Spleen (tissue), 11 donors: ENCODE measurements at regions not wholly inside any gene's neighbourhood (a gene's known extent, or its start where the extent isn't known, plus 50 kb on each side); places are given as distances from the start of the nearest gene placed in this dataset.

Experiments used
- DNase-seq: peaks from one replicate; pipeline ENCODE4 v3.0.0-alpha.2; 2020
- H3K27ac ChIP-seq, 8 donors: fragments of 200-600 bp; sonication (generic) in 7 of 8; 1 replicate in 4 of 8; 2 replicates in 4 of 8; pipeline versions ENCODE4 v1.5.0 to v1.8.0; 2016 to 2021; ENCODE audit warnings: inconsistent platforms in 4 of 8, mild to moderate bottlenecking in 4 of 8, moderate library complexity in 1 of 8
- H3K27me3 ChIP-seq, 7 donors: fragments of 200-600 bp; sonication (generic) in 6 of 7; replicated peaks in 1 of 7; 1 replicate in 4 of 7; 2 replicates in 3 of 7; pipeline versions ENCODE4 v1.5.0 to v1.8.0; 2016 to 2021; ENCODE audit warnings: inconsistent platforms in 3 of 7, mild to moderate bottlenecking in 1 of 7
- H3K36me3 ChIP-seq, 6 donors: fragments of 200-600 bp; sonication (generic) in 5 of 6; 1 replicate in 4 of 6; 2 replicates in 2 of 6; pipeline versions ENCODE4 v1.5.0 to v1.8.0; 2016 to 2021; ENCODE audit warnings: inconsistent platforms in 2 of 6
- H3K4me1 ChIP-seq, 6 donors: fragments of 200-600 bp; sonication (generic) in 5 of 6; 1 replicate in 3 of 6; 2 replicates in 3 of 6; pipeline versions ENCODE4 v1.5.0 to v1.8.0; 2016 to 2021; ENCODE audit warnings: inconsistent platforms in 3 of 6
- H3K4me3 ChIP-seq, 8 donors: fragments of 200-600 bp; sonication (generic) in 7 of 8; 1 replicate in 4 of 8; 2 replicates in 4 of 8; pipeline versions ENCODE4 v1.5.0 to v1.8.0; 2016 to 2021; ENCODE audit warnings: inconsistent platforms in 4 of 8, mild to moderate bottlenecking in 4 of 8, moderate library complexity in 2 of 8
- H3K9me3 ChIP-seq, 8 donors: fragments of 200-600 bp; sonication (generic) in 7 of 8; 1 replicate in 4 of 8; 2 replicates in 4 of 8; pipeline versions ENCODE4 v1.5.0 to v1.8.0; 2016 to 2021; ENCODE audit warnings: inconsistent platforms in 4 of 8
- POLR2A ChIP-seq, 3 donors: fragments of 450-650 bp; IDR thresholded peaks; one replicate each; pipeline ENCODE4 v1.5.1; 2017; ENCODE audit warnings: antibody characterized with exemption in 3 of 3, mild to moderate bottlenecking in 1 of 3
- POLR2AphosphoS5 ChIP-seq, 3 donors: sonication (generic); formaldehyde crosslinking; IDR thresholded peaks; one replicate each; pipeline ENCODE4 v1.5.1; 2017; ENCODE audit warnings: antibody characterized with exemption in 3 of 3
- WGBS, 5 donors: extraction: QIAGEN DNeasy Blood & Tissue Kit in 3 of 5; methylation state at CpG; one replicate each; pipeline versions ENCODE4 v1.1.5 to v1.1.7; 2013 to 2018; 5-methylcytosine and 5-hydroxymethylcytosine counted together
- intact Hi-C: fragments of 100-400 bp; cut with DNase I; formaldehyde crosslinking; loops from one replicate; pipeline ENCODE4 v1.15.0; 2023; ENCODE audit warnings: low total_unique reads
- TF ChIP-seq, protein P1 (sequence below), 11 experiments: fragments of 200-600 bp in 7 of 11; fragments of 450-650 bp in 4 of 11; sonication (generic) in 4 of 11; IDR thresholded peaks in 8 of 11; conservative IDR thresholded peaks in 3 of 11; 1 replicate in 7 of 11; 2 replicates in 4 of 11; pipeline versions ENCODE4 v1.4.0 to v1.8.0; 2016 to 2021; ENCODE audit warnings: antibody characterized with exemption in 11 of 11, inconsistent platforms in 4 of 11, mild to moderate bottlenecking in 1 of 11
- donor health status: healthy with polysubstance abuse.
- donor health status: DM: no; HTN: no; CAD: no; lungs with moderate emphysema.
- donor health status: DM: no; HTN: no; CAD: no.
- donor health status: Bipolar disorder and iron deficiency.
- donor health status: healthy.
- donor health status: DM: no; HTN: no; CAD: no.
- donor health status: DM: yes; HTN: yes; CAD: no.

DNA sequence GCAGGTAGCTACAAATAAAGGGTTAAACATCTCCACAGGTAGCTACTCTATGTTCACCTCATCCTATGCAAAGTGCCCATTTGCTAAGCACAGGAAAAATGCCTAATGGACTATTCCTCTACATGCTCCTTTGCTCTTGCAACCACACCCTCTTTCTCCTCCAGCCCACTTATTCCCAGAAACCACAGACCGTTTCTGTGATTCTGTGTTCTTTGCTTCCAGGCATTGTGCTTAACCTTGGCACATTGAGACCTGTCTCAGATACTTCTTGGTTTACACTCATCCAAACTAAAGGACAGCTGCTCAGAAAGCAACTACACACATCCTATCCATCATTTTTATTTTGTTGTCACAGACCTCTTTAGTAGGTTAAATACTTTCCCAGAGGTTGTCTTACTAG is 785.0 kb upstream of the MIR17HG start:
- Histone ChIP-seq H3K4me1 (no peaks in the 10 kb centered on the region), H3K27me3 (no peaks in the 10 kb centered on the region), H3K36me3 (no peaks in the 10 kb centered on the region), H3K27ac (no peak overlapping the region), H3K4me3 (no peak overlapping the region), H3K9me3 (peaks cover 0 to 26% (median 0%) of the 10 kb centered on the region in 8 donors)
- WGBS, 5 donors, result 33 to 82% (median 58%) methylated on average over 1 of the region's 1 CpG
- intact Hi-C loops, result no loop called here
- TF ChIP-seq, protein P1, sequence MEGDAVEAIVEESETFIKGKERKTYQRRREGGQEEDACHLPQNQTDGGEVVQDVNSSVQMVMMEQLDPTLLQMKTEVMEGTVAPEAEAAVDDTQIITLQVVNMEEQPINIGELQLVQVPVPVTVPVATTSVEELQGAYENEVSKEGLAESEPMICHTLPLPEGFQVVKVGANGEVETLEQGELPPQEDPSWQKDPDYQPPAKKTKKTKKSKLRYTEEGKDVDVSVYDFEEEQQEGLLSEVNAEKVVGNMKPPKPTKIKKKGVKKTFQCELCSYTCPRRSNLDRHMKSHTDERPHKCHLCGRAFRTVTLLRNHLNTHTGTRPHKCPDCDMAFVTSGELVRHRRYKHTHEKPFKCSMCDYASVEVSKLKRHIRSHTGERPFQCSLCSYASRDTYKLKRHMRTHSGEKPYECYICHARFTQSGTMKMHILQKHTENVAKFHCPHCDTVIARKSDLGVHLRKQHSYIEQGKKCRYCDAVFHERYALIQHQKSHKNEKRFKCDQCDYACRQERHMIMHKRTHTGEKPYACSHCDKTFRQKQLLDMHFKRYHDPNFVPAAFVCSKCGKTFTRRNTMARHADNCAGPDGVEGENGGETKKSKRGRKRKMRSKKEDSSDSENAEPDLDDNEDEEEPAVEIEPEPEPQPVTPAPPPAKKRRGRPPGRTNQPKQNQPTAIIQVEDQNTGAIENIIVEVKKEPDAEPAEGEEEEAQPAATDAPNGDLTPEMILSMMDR (IDR thresholded peaks at IDR 0.05 in 8 of 11, conservative IDR thresholded peaks at IDR 0.05 in 3 of 11), result no peak
- TF ChIP-seq POLR2AphosphoS5 (IDR thresholded peaks at IDR 0.05) (no peak), POLR2A (IDR thresholded peaks at IDR 0.05) (no peak)
- DNase-seq, result no peak

DNA sequence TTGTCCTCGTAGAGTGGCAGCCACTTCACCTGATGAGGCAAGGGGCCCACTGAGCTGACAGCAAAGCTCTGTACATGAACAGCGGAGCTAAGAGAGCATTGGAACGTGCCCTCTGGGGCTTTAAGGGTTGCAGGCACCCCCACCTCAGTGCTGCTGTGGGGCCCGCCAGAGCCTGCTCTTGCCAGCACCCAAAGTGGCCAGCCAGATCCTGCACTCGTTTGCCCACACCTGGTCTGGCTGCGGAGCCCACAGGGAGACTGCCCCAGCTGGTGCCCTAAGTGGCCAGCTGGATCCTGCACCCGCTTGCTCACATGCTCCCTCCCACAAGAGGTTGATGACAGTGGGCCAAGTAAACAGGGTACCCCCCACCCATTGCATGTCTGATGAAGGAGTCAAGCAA is 783.4 kb upstream of the MIR17HG start:
- Histone ChIP-seq H3K4me3 (no peak overlapping the region), H3K4me1 (no peaks in the 10 kb centered on the region), H3K27ac (no peak overlapping the region), H3K36me3 (no peaks in the 10 kb centered on the region), H3K27me3 (no peaks in the 10 kb centered on the region), H3K9me3 (peaks cover 0 to 29% (median 2%) of the 10 kb centered on the region in 8 donors)
- TF ChIP-seq POLR2AphosphoS5 (IDR thresholded peaks at IDR 0.05) (no peak), POLR2A (IDR thresholded peaks at IDR 0.05) (no peak)
- TF ChIP-seq, protein P1 (IDR thresholded peaks at IDR 0.05 in 8 of 11, conservative IDR thresholded peaks at IDR 0.05 in 3 of 11), result no peak
- intact Hi-C loops, result no loop called here
- DNase-seq, result peak; percentile 70
- 82 to 96% (median 87%) methylated on average over 5 to 7 of the region's 7 CpGs for WGBS, 5 donors

DNA sequence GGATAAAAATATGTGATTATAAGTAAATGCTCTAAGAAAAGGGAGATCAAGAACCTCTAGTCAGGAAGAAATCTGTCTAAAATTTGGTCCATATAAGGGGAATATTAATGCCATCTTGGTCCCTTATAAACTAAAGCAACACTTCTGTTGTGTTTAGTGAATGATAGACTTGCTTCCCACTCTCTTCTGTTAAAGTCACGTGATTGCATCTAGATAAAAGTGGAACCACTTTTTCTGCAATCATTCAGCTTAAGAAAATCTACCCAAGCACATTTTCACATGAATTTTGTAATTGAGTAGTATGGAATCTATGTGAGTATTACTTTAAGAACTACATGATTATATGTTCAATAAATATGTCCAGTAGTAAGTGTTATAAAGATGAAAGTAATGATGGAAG is 782.9 kb upstream of the MIR17HG start:
- DNase-seq, result no peak
- Histone ChIP-seq H3K9me3 (peaks cover 0 to 29% (median 2%) of the 10 kb centered on the region in 8 donors), H3K4me3 (no peak overlapping the region), H3K36me3 (no peaks in the 10 kb centered on the region), H3K4me1 (no peaks in the 10 kb centered on the region), H3K27ac (no peak overlapping the region), H3K27me3 (no peaks in the 10 kb centered on the region)
- WGBS, 5 donors, result 56 to 83% (median 66%) methylated on average over 1 of the region's 1 CpG
- intact Hi-C loops, result no loop called here
- TF ChIP-seq, protein P1 (IDR thresholded peaks at IDR 0.05 in 8 of 11, conservative IDR thresholded peaks at IDR 0.05 in 3 of 11), result no peak
- no peak for TF ChIP-seq POLR2AphosphoS5 (IDR thresholded peaks at IDR 0.05)
- no peak for TF ChIP-seq POLR2A (IDR thresholded peaks at IDR 0.05)

DNA sequence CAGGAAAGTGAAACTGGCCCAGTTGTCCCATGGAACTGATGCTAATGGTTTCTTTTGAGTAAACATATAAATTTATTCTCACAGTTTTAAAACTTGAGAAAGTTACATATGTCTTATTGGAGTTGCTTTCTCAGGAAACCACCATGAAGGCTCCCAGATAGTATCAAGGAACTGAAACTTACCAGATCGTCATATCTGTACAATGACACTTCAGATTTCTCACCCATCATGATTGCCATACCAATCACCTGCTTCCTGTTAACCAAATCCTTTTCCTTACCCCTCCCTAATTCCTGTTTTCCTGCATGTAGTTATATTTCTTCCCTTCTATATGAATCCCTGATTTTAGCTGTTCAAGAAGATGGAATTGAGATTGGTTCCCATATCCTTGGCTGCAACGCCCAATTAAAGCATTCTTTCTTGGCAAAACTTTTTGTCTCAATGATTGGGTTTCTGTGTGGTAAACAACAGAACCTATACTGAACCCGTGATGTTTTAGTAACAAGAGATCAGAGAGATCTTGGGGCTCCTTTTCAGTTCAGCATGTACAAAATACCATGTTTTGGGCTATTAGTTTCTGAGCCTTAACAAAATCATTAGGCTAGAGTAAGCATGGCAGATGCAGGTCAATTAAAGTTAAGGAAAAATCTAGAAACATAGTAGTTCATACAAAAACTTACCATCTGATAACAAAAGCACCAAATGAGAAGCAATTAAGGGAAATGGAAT is 781.3 kb upstream of the MIR17HG start:
- Histone ChIP-seq H3K36me3 (no peaks in the 10 kb centered on the region), H3K9me3 (peaks cover 0 to 20% (median 2%) of the 10 kb centered on the region in 8 donors)
- 57 to 64% (median 60%) methylated on average over 3 of the region's 3 CpGs for WGBS, 5 donors

More for the DNA sequence above, 781.3 kb upstream of the MIR17HG start:
- Histone ChIP-seq H3K4me3 (no peak overlapping the region), H3K27me3 (no peaks in the 10 kb centered on the region), H3K4me1 (no peaks in the 10 kb centered on the region), H3K27ac (no peak overlapping the region)
- intact Hi-C loops, result no loop called here
- no peak for TF ChIP-seq POLR2A (IDR thresholded peaks at IDR 0.05)
- no peak for TF ChIP-seq POLR2AphosphoS5 (IDR thresholded peaks at IDR 0.05)
- TF ChIP-seq, protein P1 (IDR thresholded peaks at IDR 0.05 in 8 of 11, conservative IDR thresholded peaks at IDR 0.05 in 3 of 11), result no peak
- no peak for DNase-seq
